ENCODE measurements at regions not wholly inside any gene's neighbourhood (a gene's known extent, or its start where the extent isn't known, plus 50 kb on each side); places are given as distances from the start of the nearest gene placed in this dataset.
A peak's percentile ranks its signal among the peaks of the same experiment; 100 is the strongest.

- Histone ChIP-seq H3K4me1 (ENCODE audit: insufficient read depth, low read length) (peaks cover 27% of the 10 kb centered on the region), H3K27me3 (ENCODE audit: insufficient read depth, low read length) (no peaks in the 10 kb centered on the region)
- 81% methylated on average over 2 of the region's 2 CpGs for WGBS
Observed at GRCh38 chr7:18364396-18364795, 131.2 kb upstream of the HDAC9 start.

GRCh38 chr7:18366394-18366793 is 129.2 kb upstream of the HDAC9 start:
- no peaks in the 10 kb centered on the region for H3K36me3 ChIP-seq (ENCODE audit: insufficient read depth, low read length)
- H3K27me3 ChIP-seq (ENCODE audit: insufficient read depth, low read length), result no peaks in the 10 kb centered on the region
- H3K9ac ChIP-seq (ENCODE audit: low read depth, low read length), result no peak overlapping the region
- H3K4me1 ChIP-seq (ENCODE audit: insufficient read depth, low read length), result peaks cover 27% of the 10 kb centered on the region
- no peak overlapping the region for H3K27ac ChIP-seq (ENCODE audit: low read depth, low read length)
- no peaks in the 10 kb centered on the region for H3K9me3 ChIP-seq (ENCODE audit: insufficient read depth, low read depth, low read length)
- WGBS, result 93% methylated on average over 1 of the region's 1 CpG
- no peak overlapping the region for H3K4me3 ChIP-seq (ENCODE audit: low read length)

More at GRCh38 chr7:18364396-18364795, 131.2 kb upstream of the HDAC9 start:
- no peak overlapping the region for H3K27ac ChIP-seq (ENCODE audit: low read depth, low read length)
- no peak overlapping the region for H3K9ac ChIP-seq (ENCODE audit: low read depth, low read length)
- no peaks in the 10 kb centered on the region for H3K36me3 ChIP-seq (ENCODE audit: insufficient read depth, low read length)
- H3K9me3 ChIP-seq (ENCODE audit: insufficient read depth, low read depth, low read length), result no peaks in the 10 kb centered on the region
- H3K4me3 ChIP-seq (ENCODE audit: low read length), result no peak overlapping the region

GRCh38 chr7:18369011-18369410 is 126.5 kb upstream of the HDAC9 start:
- no peak overlapping the region for H3K4me3 ChIP-seq (ENCODE audit: low read length)
- no peak overlapping the region for H3K9ac ChIP-seq (ENCODE audit: low read depth, low read length)
- no peaks in the 10 kb centered on the region for H3K36me3 ChIP-seq (ENCODE audit: insufficient read depth, low read length)
- no peak overlapping the region for H3K27ac ChIP-seq (ENCODE audit: low read depth, low read length)
- 50% methylated on average over 1 of the region's 1 CpG for WGBS
- H3K4me1 ChIP-seq (ENCODE audit: insufficient read depth, low read length), result peaks cover 23% of the 10 kb centered on the region
- H3K9me3 ChIP-seq (ENCODE audit: insufficient read depth, low read depth, low read length), result no peaks in the 10 kb centered on the region
- no peaks in the 10 kb centered on the region for H3K27me3 ChIP-seq (ENCODE audit: insufficient read depth, low read length)

GRCh38 chr7:18370633-18371032 is 124.9 kb upstream of the HDAC9 start:
- WGBS, result 94% methylated on average over 5 of the region's 5 CpGs
- Histone ChIP-seq H3K27me3 (ENCODE audit: insufficient read depth, low read length) (no peaks in the 10 kb centered on the region), H3K4me1 (ENCODE audit: insufficient read depth, low read length) (peaks cover 18% of the 10 kb centered on the region), H3K9me3 (ENCODE audit: insufficient read depth, low read depth, low read length) (no peaks in the 10 kb centered on the region), H3K4me3 (ENCODE audit: low read length) (no peak overlapping the region), H3K9ac (ENCODE audit: low read depth, low read length) (no peak overlapping the region), H3K36me3 (ENCODE audit: insufficient read depth, low read length) (no peaks in the 10 kb centered on the region), H3K27ac (ENCODE audit: low read depth, low read length) (no peak overlapping the region)

- Histone ChIP-seq H3K27me3 (ENCODE audit: insufficient read depth, low read length) (no peaks in the 10 kb centered on the region), H3K27ac (ENCODE audit: low read depth, low read length) (no peak overlapping the region), H3K9ac (ENCODE audit: low read depth, low read length) (no peak overlapping the region), H3K9me3 (ENCODE audit: insufficient read depth, low read depth, low read length) (no peaks in the 10 kb centered on the region), H3K4me1 (ENCODE audit: insufficient read depth, low read length) (peaks cover 5% of the 10 kb centered on the region), H3K4me3 (ENCODE audit: low read length) (no peak overlapping the region), H3K36me3 (ENCODE audit: insufficient read depth, low read length) (no peaks in the 10 kb centered on the region)
- WGBS, result no CpG with 5 or more reads among the region's 2 CpGs
Observed at GRCh38 chr7:18378989-18379605, 116.5 kb upstream of the HDAC9 start.

- H3K4me3 ChIP-seq (ENCODE audit: low read length), result no peak overlapping the region
- peaks cover 36% of the 10 kb centered on the region for H3K4me1 ChIP-seq (ENCODE audit: insufficient read depth, low read length)
- WGBS, result 64% methylated on average over 1 of the region's 1 CpG
- no peaks in the 10 kb centered on the region for H3K36me3 ChIP-seq (ENCODE audit: insufficient read depth, low read length)
- H3K9ac ChIP-seq (ENCODE audit: low read depth, low read length), result no peak overlapping the region
- no peaks in the 10 kb centered on the region for H3K27me3 ChIP-seq (ENCODE audit: insufficient read depth, low read length)
- peak overlapping the region; percentile 50; the same call in 1 of the 2 replicates for H3K27ac ChIP-seq (ENCODE audit: low read depth, low read length)
- no peaks in the 10 kb centered on the region for H3K9me3 ChIP-seq (ENCODE audit: insufficient read depth, low read depth, low read length)
Observed at GRCh38 chr7:18384491-18385143, 110.9 kb upstream of the HDAC9 start.

GRCh38 chr7:18386607-18387006 is 108.9 kb upstream of the HDAC9 start:
- Histone ChIP-seq H3K27ac (ENCODE audit: low read depth, low read length) (no peak overlapping the region), H3K9ac (ENCODE audit: low read depth, low read length) (no peak overlapping the region), H3K36me3 (ENCODE audit: insufficient read depth, low read length) (no peaks in the 10 kb centered on the region), H3K4me1 (ENCODE audit: insufficient read depth, low read length) (peaks cover 36% of the 10 kb centered on the region), H3K9me3 (ENCODE audit: insufficient read depth, low read depth, low read length) (no peaks in the 10 kb centered on the region), H3K4me3 (ENCODE audit: low read length) (no peak overlapping the region), H3K27me3 (ENCODE audit: insufficient read depth, low read length) (no peaks in the 10 kb centered on the region)
- WGBS, result 91% methylated on average over 4 of the region's 4 CpGs

- Histone ChIP-seq H3K9ac (ENCODE audit: low read depth, low read length) (no peak overlapping the region), H3K36me3 (ENCODE audit: insufficient read depth, low read length) (no peaks in the 10 kb centered on the region), H3K27ac (ENCODE audit: low read depth, low read length) (no peak overlapping the region), H3K9me3 (ENCODE audit: insufficient read depth, low read depth, low read length) (no peaks in the 10 kb centered on the region), H3K4me3 (ENCODE audit: low read length) (no peak overlapping the region), H3K4me1 (ENCODE audit: insufficient read depth, low read length) (peaks cover 36% of the 10 kb centered on the region), H3K27me3 (ENCODE audit: insufficient read depth, low read length) (no peaks in the 10 kb centered on the region)
- 91% methylated on average over 2 of the region's 2 CpGs for WGBS
Observed at GRCh38 chr7:18387191-18387735, 108.3 kb upstream of the HDAC9 start.

- H3K4me3 ChIP-seq (ENCODE audit: low read length), result no peak overlapping the region
- no peak overlapping the region for H3K27ac ChIP-seq (ENCODE audit: low read depth, low read length)
- no peaks in the 10 kb centered on the region for H3K27me3 ChIP-seq (ENCODE audit: insufficient read depth, low read length)
- no peak overlapping the region for H3K9ac ChIP-seq (ENCODE audit: low read depth, low read length)
- no peaks in the 10 kb centered on the region for H3K9me3 ChIP-seq (ENCODE audit: insufficient read depth, low read depth, low read length)
- 99% methylated on average over 3 of the region's 3 CpGs for WGBS
- no peaks in the 10 kb centered on the region for H3K36me3 ChIP-seq (ENCODE audit: insufficient read depth, low read length)
- H3K4me1 ChIP-seq (ENCODE audit: insufficient read depth, low read length), result peaks cover 28% of the 10 kb centered on the region
Observed at GRCh38 chr7:18390535-18390907, 105.0 kb upstream of the HDAC9 start.

GRCh38 chr7:18393465-18394118 is 102.0 kb upstream of the HDAC9 start:
- WGBS, result 80% methylated on average over 3 of the region's 4 CpGs
- H3K4me3 ChIP-seq (ENCODE audit: low read length), result no peak overlapping the region
- peaks cover 37% of the 10 kb centered on the region for H3K4me1 ChIP-seq (ENCODE audit: insufficient read depth, low read length)

GRCh38 chr7:18395868-18396267 is 99.7 kb upstream of the HDAC9 start:
- no CpG with 5 or more reads among the region's 1 CpG for WGBS

More at GRCh38 chr7:18393465-18394118, 102.0 kb upstream of the HDAC9 start:
- Histone ChIP-seq H3K9me3 (ENCODE audit: insufficient read depth, low read depth, low read length) (no peaks in the 10 kb centered on the region), H3K27ac (ENCODE audit: low read depth, low read length) (no peak overlapping the region), H3K9ac (ENCODE audit: low read depth, low read length) (no peak overlapping the region), H3K36me3 (ENCODE audit: insufficient read depth, low read length) (no peaks in the 10 kb centered on the region), H3K27me3 (ENCODE audit: insufficient read depth, low read length) (no peaks in the 10 kb centered on the region)

More at GRCh38 chr7:18395868-18396267, 99.7 kb upstream of the HDAC9 start:
- H3K27me3 ChIP-seq (ENCODE audit: insufficient read depth, low read length), result no peaks in the 10 kb centered on the region
- no peak overlapping the region for H3K27ac ChIP-seq (ENCODE audit: low read depth, low read length)
- no peaks in the 10 kb centered on the region for H3K36me3 ChIP-seq (ENCODE audit: insufficient read depth, low read length)
- no peak overlapping the region for H3K4me3 ChIP-seq (ENCODE audit: low read length)
- H3K9ac ChIP-seq (ENCODE audit: low read depth, low read length), result no peak overlapping the region
- no peaks in the 10 kb centered on the region for H3K9me3 ChIP-seq (ENCODE audit: insufficient read depth, low read depth, low read length)
- H3K4me1 ChIP-seq (ENCODE audit: insufficient read depth, low read length), result peaks cover 52% of the 10 kb centered on the region

Data from HUES64 (cell line).